ENCODE measurements at regions not wholly inside any gene's neighbourhood (a gene's known extent, or its start where the extent isn't known, plus 50 kb on each side); places are given as distances from the start of the nearest gene placed in this dataset.

- no peaks in the 10 kb centered on the region for H3K36me3 Mint-ChIP-seq (ENCODE audit: insufficient read depth in 1 of 3, low read depth in 3 of 3)
- no peaks in the 10 kb centered on the region for H3K9me3 Mint-ChIP-seq
- Histone ChIP-seq H3K79me2 (ENCODE audit: insufficient read depth, low read length) (no peaks in the 10 kb centered on the region), H2BK15ac (ENCODE audit: low read depth, low read length) (no peak overlapping the region), H3K4me1 (ENCODE audit: insufficient read depth, low read length) (no peaks in the 10 kb centered on the region), H3K14ac (ENCODE audit: insufficient read depth, low read length) (no peak overlapping the region), H4K5ac (ENCODE audit: insufficient read length, low read depth, low read length) (no peak overlapping the region), H3K27ac (ENCODE audit: insufficient read length, low read depth, low read length) (no peak overlapping the region), H2BK20ac (ENCODE audit: low read depth, low read length, poor library complexity, severe bottlenecking) (no peak overlapping the region), H3K4me2 (ENCODE audit: insufficient read depth, insufficient read length, low read length) (no peak overlapping the region), H4K91ac (ENCODE audit: insufficient read length, low read depth, low read length) (no peak overlapping the region), H2BK12ac (ENCODE audit: insufficient read length, low read depth, low read length) (no peak overlapping the region), H3K18ac (ENCODE audit: insufficient read length, low read depth, low read length) (no peak overlapping the region), H3K9me3 (ENCODE audit: control insufficient read depth, low read depth, low read length) (no peaks in the 10 kb centered on the region), H4K8ac (replicated peaks; ENCODE audit: insufficient read length, low read depth, low read length) (no peak overlapping the region), H2BK120ac (ENCODE audit: low read depth, low read length, poor library complexity, severe bottlenecking) (no peak overlapping the region), H4K20me1 (ENCODE audit: control insufficient read depth, insufficient read depth, insufficient read length) (no peaks in the 10 kb centered on the region), H3K27me3 (ENCODE audit: insufficient read depth, low read length) (no peaks in the 10 kb centered on the region), H3T11ph (ENCODE audit: low read length) (no peak overlapping the region), H3K23ac (ENCODE audit: insufficient read length, low read depth, low read length) (no peak overlapping the region), H2AK5ac (ENCODE audit: insufficient read length, low read length) (no peak overlapping the region), H3K4ac (ENCODE audit: low read depth, low read length) (no peak overlapping the region), H2AFZ (ENCODE audit: low read length) (no peak overlapping the region), H3K23me2 (ENCODE audit: insufficient read length, low read depth, low read length, poor library complexity, severe bottlenecking) (no peaks in the 10 kb centered on the region), H3K9ac (ENCODE audit: extremely low read depth, insufficient read length, low read length) (no peak overlapping the region), H3K79me1 (ENCODE audit: insufficient read depth, low read depth, low read length, poor library complexity, severe bottlenecking) (no peaks in the 10 kb centered on the region), H2BK5ac (ENCODE audit: insufficient read length, low read length) (no peak overlapping the region), H3K56ac (ENCODE audit: insufficient read length, low read depth, low read length) (no peak overlapping the region)
- TF ChIP-seq CTCF (conservative IDR thresholded peaks at IDR 0.05): no peak
- no peaks in the 10 kb centered on the region for H3K27me3 Mint-ChIP-seq (ENCODE audit: low read depth)
- H3K4me3 Mint-ChIP-seq: no peak overlapping the region
- no peak for DNase-seq
- no peak overlapping the region for H3K27ac Mint-ChIP-seq
- WGBS (ENCODE audit: extremely low coverage, insufficient read length, low lambda C conversion rate): no CpG with 5 or more reads among the region's 4 CpGs
- H3K4me1 Mint-ChIP-seq: no peaks in the 10 kb centered on the region
These were observed 438.4 kb downstream of the ADRA2A start for GRCh38 chr10:111515264-111515663.
